ENCODE measurements at regions not wholly inside any gene's neighbourhood (a gene's known extent, or its start where the extent isn't known, plus 50 kb on each side); places are given as distances from the start of the nearest gene placed in this dataset.

DNA sequence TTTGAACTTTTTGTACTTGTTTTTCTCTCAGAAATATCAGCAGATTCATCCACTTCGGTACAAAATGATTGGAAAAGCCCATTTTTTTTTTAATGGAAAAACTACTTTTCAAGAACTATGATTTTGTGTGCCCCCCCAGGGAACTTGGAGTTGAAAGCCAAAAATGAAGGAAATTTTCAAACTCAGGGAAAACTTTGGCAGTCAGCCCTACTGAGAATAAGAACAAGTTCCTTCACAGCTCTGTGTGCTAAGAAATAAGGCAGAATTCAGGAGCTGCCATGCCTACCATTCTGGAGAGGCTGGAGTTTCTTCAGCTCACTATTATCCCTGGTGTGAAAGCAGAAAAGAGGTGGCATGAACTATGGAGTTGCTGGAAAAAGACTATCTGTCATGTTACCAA lies 226.0 kb upstream of the SLC35G4 start:
- Histone ChIP-seq H4K20me1 (ENCODE audit: low read depth, low read length) (no peaks in the 10 kb centered on the region), H3K79me2 (ENCODE audit: insufficient read depth, low read length) (no peaks in the 10 kb centered on the region), H3K4me2 (ENCODE audit: low read depth, low read length, poor library complexity, severe bottlenecking) (no peak overlapping the region), H2AFZ (ENCODE audit: low read depth, low read length, severe bottlenecking) (no peak overlapping the region), H3F3A (ENCODE audit: insufficient read depth) (no peaks in the 10 kb centered on the region), H3K9ac (ENCODE audit: low read length) (no peak overlapping the region), H3K27me3 (ENCODE audit: low read length) (no peaks in the 10 kb centered on the region), H3K9me3 (ENCODE audit: insufficient read depth, low read length) (no peaks in the 10 kb centered on the region), H3K36me3 (ENCODE audit: low read length) (no peaks in the 10 kb centered on the region), H3K9me2 (replicated peaks; ENCODE audit: insufficient read depth, low read length) (no peaks in the 10 kb centered on the region), H3K4me3 (ENCODE audit: insufficient read depth, low read length, poor library complexity, severe bottlenecking) (no peak overlapping the region), H3K27ac (ENCODE audit: low read depth, low read length) (no peak overlapping the region)
- TF ChIP-seq, protein P1, sequence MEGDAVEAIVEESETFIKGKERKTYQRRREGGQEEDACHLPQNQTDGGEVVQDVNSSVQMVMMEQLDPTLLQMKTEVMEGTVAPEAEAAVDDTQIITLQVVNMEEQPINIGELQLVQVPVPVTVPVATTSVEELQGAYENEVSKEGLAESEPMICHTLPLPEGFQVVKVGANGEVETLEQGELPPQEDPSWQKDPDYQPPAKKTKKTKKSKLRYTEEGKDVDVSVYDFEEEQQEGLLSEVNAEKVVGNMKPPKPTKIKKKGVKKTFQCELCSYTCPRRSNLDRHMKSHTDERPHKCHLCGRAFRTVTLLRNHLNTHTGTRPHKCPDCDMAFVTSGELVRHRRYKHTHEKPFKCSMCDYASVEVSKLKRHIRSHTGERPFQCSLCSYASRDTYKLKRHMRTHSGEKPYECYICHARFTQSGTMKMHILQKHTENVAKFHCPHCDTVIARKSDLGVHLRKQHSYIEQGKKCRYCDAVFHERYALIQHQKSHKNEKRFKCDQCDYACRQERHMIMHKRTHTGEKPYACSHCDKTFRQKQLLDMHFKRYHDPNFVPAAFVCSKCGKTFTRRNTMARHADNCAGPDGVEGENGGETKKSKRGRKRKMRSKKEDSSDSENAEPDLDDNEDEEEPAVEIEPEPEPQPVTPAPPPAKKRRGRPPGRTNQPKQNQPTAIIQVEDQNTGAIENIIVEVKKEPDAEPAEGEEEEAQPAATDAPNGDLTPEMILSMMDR (IDR thresholded peaks at IDR 0.05; ENCODE audit: insufficient read depth, low read length, poor library complexity, severe bottlenecking) = no peak
- TF ChIP-seq EZH2phosphoT487 (conservative IDR thresholded peaks at IDR 0.05; ENCODE audit: low read length) = no peak

DNA sequence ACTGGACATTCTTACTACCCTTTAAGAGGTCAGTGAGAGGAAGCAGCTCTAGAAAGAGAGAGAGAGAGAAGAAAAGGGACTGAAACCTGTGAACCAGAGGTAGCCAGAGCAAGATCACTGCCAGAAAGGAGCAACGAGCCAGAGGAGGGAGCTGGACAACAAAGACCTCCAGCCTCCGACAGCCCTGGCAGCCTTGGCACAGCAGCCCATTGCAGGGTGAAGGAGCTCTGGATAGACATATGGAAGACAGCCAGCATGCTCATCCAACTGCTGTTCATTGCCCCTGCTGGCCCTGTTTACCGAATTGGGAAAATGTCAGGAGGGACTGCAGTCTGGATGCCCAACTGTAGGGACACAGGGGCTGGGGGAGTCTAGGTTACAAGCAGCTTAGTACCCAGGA lies 228.4 kb upstream of the SLC35G4 start:
- Histone ChIP-seq H4K20me1 (ENCODE audit: low read depth, low read length) (no peaks in the 10 kb centered on the region), H3K79me2 (ENCODE audit: insufficient read depth, low read length) (no peaks in the 10 kb centered on the region)

DNA sequence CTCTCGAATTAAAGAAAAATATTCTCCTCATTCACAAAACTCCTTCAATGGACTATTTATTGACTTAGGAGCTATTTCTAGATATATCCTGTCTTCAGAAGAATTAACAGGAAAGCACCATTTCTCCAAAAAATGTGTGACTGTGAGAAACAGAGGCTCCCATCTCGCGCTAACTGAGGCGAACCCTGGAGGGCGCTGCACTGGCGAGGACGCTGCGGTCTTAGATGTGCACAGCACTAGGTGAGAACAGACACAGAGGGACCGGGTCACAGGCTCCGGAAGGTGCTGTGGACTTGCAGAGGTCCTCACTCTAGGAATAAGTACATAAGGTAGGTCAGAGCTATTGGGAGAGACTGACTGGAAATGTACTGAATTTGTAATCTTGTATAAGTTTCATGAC lies 229.7 kb upstream of the SLC35G4 start:
- H3K27ac ChIP-seq (ENCODE audit: low read depth, low read length) = no peak overlapping the region
- no peak overlapping the region for H2AFZ ChIP-seq (ENCODE audit: low read depth, low read length, severe bottlenecking)
- H3K9me3 ChIP-seq (ENCODE audit: insufficient read depth, low read length) = no peaks in the 10 kb centered on the region
- H3K9ac ChIP-seq (ENCODE audit: low read length) = no peak overlapping the region
- no peak overlapping the region for H3K4me3 ChIP-seq (ENCODE audit: insufficient read depth, low read length, poor library complexity, severe bottlenecking)
- H3K79me2 ChIP-seq (ENCODE audit: insufficient read depth, low read length) = no peaks in the 10 kb centered on the region
- H3K36me3 ChIP-seq (ENCODE audit: low read length) = no peaks in the 10 kb centered on the region
- no peak overlapping the region for H3K4me2 ChIP-seq (ENCODE audit: low read depth, low read length, poor library complexity, severe bottlenecking)
- TF ChIP-seq, protein P1 (IDR thresholded peaks at IDR 0.05; ENCODE audit: insufficient read depth, low read length, poor library complexity, severe bottlenecking) = no peak
- no peak for TF ChIP-seq EZH2phosphoT487 (conservative IDR thresholded peaks at IDR 0.05; ENCODE audit: low read length)
- no peaks in the 10 kb centered on the region for H3K9me2 ChIP-seq (replicated peaks; ENCODE audit: insufficient read depth, low read length)
- H3F3A ChIP-seq (ENCODE audit: insufficient read depth) = no peaks in the 10 kb centered on the region
- no peaks in the 10 kb centered on the region for H3K27me3 ChIP-seq (ENCODE audit: low read length)
- H4K20me1 ChIP-seq (ENCODE audit: low read depth, low read length) = no peaks in the 10 kb centered on the region

More for the DNA sequence above, 228.4 kb upstream of the SLC35G4 start:
- Histone ChIP-seq H3K36me3 (ENCODE audit: low read length) (no peaks in the 10 kb centered on the region), H2AFZ (ENCODE audit: low read depth, low read length, severe bottlenecking) (no peak overlapping the region), H3F3A (ENCODE audit: insufficient read depth) (no peaks in the 10 kb centered on the region), H3K4me3 (ENCODE audit: insufficient read depth, low read length, poor library complexity, severe bottlenecking) (no peak overlapping the region), H3K4me2 (ENCODE audit: low read depth, low read length, poor library complexity, severe bottlenecking) (no peak overlapping the region), H3K27ac (ENCODE audit: low read depth, low read length) (no peak overlapping the region), H3K9me3 (ENCODE audit: insufficient read depth, low read length) (no peaks in the 10 kb centered on the region), H3K9ac (ENCODE audit: low read length) (no peak overlapping the region), H3K9me2 (replicated peaks; ENCODE audit: insufficient read depth, low read length) (no peaks in the 10 kb centered on the region), H3K27me3 (ENCODE audit: low read length) (no peaks in the 10 kb centered on the region)
- TF ChIP-seq, protein P1 (IDR thresholded peaks at IDR 0.05; ENCODE audit: insufficient read depth, low read length, poor library complexity, severe bottlenecking) = no peak
- no peak for TF ChIP-seq EZH2phosphoT487 (conservative IDR thresholded peaks at IDR 0.05; ENCODE audit: low read length)

Data from SU-DHL-6 (cell line).